Muscle of back (tissue), 3 donors: ENCODE measurements at regions not wholly inside any gene's neighbourhood (a gene's known extent, or its start where the extent isn't known, plus 50 kb on each side); places are given as distances from the start of the nearest gene placed in this dataset.
"Not testable (repeated sequence)": the region's sequence is repeated elsewhere in the genome, so short reads cannot be mapped to it uniquely, and the experiment has no call there.

Source experiments
- DNase-seq, 3 donors: peaks; one replicate each; pipeline versions ENCODE4 v3.0.0 to v3.0.0-alpha.2; 2013

DNA sequence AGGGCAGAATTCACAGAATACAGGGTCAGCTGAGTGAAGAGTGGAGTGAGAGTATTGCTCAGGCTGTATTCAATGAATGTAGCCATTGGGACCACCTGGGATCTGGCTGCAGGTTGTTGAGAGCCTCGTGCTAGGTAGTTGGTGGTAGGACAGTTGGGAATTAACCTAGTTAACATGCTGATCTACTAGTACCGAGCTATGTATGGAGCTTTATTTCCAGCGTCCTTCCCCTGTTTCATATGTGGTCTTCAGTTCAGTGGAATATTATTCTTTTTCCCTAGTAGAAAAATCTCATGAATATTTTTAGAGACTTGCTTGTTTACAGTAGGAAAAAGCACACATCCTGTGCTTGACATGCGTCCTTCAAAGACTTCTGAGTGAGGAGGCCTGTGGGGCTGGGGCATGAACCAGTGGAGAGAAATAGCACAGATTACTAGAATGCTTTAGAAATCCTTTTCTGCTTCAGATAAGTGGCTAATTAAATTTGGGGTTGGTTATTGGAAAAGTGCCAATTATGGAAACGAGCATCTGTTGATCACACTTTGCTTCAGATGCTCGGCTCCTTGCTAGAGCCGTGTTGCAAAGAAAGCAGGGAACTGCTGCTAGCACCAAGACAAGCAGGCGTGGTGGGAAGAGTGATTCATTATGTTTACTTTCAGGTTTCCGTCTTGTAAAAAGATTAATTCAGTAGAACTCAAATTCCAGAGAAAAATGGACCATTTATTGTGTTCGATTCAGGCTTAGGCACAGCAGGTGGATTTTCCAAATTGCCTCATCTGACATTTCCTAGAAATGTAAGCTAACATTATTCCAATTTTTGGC is 53.6 kb downstream of the ARF6 start:
- DNase-seq = peak in 2 of 3 donors; percentile 49 to 58

- no peak for DNase-seq
These were observed 54.6 kb downstream of the ARF6 start for GRCh38 chr14:49947506-49947905.

- DNase-seq = no peak
These were observed 57.7 kb downstream of the ARF6 start for GRCh38 chr14:49950275-49951228.

DNA sequence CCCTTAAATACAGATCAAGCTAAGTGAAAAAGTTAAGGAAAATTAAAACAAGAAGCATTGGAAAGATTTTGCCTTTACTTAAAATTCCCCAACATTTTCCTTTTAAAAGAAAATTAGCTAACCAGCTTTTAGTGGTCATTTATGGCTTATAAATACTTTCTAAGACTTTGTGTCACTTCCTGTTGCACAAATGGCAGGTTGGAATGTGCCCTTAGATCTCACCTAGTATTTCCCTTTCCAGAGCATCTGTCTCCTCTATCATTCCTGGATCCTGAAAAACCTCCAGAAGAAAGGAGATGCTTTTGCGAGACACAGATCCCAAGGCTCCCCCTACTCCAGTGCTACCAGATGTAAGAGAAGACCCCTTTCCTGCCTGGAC is 58.3 kb downstream of the ARF6 start:
- DNase-seq = no peak

- DNase-seq = no peak
These were observed 58.9 kb downstream of the ARF6 start for GRCh38 chr14:49951691-49952345.

GRCh38 chr14:49953196-49953595 is 60.3 kb downstream of the ARF6 start:
- DNase-seq = no peak

- no peak for DNase-seq
These were observed 61.3 kb downstream of the ARF6 start for GRCh38 chr14:49954171-49954631.

DNA sequence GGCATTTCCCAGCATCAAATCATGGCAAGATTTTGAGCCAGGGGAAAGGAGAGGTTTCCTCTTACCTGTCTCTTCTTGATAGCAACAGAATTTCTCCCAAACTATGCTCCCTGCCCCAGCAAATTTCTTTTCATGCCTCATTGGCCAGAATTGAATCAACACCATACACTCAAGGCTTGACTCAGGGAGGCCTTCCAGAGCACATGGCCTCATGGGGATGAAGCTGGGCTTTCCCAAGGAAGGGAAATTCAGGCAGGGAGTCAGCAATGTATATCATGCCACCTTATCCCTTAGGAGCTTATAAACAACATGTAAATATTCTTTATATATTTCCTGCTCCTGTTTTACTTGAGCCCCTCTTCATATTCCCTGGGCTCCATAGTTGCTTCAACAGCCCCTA is 62.1 kb downstream of the ARF6 start:
- no peak for DNase-seq

DNA sequence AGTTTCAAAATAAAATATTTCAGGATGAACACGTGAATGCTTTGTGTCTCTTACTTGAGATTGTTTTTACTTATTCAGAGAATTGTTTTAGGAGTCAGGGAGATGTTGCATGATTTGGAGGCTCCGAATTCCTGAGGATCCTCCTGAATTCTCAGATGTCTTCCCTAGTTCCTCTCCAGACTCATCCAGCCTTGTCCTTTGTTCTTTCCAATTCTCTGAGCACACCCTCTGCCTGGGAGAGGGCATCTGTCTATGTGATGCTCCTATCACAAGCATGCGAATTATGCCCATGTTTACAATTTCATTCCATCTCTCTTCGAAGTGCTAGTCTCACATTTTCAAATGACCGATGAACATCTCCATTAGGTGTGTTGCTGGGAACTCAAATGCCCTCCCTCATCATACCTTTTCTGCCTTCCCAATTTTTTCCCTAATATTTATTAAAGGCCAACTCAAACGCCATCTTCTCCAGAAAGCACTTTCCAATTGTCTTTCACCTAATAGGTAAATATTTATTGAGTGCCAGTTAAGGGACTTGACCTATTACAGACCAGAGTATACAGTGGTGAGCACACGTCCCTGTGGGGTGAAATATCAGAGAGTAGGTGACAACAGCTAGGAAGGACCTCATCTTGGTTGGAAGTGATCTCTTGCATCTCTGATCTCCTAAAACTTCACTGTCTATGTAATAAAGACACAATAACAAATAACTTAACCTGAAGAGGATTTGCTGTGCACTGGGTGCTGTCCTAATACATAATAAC is 64.4 kb downstream of the ARF6 start:
- DNase-seq = no peak

- no peak for DNase-seq
These were observed 67.0 kb downstream of the ARF6 start for GRCh38 chr14:49959822-49960408.

- no peak for DNase-seq
These were observed 67.6 kb downstream of the ARF6 start for GRCh38 chr14:49960453-49960852.

DNA sequence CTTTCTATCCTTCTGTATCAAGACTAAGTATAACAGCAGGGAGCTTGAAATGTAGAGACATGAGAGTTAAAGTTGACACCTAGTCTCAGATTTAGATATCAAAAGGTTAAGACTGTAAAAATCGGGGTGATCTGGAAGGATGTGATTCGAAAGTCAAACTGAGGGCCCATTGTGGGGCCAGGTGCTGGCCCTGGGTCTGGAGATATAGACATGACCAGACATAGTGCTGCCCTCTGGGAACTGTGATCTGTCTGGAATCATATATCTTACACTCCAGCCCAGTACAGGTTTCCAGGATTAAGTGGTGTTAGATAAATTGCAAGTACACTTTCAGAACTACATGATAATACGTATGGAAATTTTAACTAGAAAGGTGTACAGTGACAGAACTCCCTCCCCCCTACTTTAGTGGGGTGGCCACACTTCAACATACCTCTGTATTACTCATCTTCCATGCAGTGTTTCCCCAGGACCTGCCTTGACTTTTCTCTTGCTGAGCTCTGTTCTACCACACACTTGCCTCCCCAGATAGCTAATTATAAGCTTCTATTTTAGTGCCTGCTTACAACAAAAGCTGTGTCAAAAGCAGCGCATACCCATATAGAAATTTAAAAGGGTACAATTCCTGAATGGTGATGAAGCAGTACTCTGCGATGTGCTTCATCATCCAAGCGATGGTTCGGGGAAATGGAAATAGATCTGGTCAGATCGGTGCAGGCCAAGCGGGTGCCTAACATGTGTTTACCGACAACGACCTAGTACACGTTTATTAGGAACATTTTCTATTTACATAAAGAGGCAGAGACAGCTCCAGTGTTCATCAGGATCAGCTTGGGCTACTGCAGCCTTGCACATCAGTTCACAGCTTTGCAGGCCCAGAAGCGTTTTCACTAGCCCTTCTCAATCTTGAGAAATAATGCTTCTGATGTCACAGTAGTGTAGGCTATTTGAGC is 68.7 kb downstream of the ARF6 start:
- DNase-seq = no peak

GRCh38 chr14:49962621-49963020 is 69.7 kb downstream of the ARF6 start:
- no peak for DNase-seq

DNA sequence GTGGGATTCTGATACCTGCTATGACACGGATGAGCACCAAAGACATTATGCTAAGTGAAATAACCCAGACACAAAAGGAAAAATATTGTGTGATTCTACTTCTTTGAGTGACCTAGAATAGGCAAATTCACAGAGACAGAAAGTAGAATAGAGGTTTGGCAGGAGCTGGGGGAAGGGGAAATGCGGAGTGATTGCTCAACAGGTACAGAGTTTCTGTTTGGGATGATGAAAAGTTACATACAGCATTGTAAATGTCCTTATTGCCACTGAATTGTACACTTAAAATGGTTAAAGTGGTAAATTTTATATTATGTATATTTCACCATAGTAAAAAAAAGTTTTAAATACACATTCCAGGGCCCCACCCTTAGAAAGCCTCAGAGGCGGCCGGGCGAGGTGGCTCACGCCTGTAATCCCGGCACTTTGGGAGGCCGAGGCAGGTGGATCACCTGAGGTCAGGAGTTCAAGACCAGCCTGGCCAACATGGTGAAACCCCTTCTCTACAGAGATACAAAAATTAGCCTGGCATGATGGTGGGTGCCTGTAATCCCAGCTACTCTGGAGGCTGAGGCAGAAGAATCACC is 72.3 kb downstream of the ARF6 start:
- DNase-seq = not testable (repeated sequence)

DNA sequence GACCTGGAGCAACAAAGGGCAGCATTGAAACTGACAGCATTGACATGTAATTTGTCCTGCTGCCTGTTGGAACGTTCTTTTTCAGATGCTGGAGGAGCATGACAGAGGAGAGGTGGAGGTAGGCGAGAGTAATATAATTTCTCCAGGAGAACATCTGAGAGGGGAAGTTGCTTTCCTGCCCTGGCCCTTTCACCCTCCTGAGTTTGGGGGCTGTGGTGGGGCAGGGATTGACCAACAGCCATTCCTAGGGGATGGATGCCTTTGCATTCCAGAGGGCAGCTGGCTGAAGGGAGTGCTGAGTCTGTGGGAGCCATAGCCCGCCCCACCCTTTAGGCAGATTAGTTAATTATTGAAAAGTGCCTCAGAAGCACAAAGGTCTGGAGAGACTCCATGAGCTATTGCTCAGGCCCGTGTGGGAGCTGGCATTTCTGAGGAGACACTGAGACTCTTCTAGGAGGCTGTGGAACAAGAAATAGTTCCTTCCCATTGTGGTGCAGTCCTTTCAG is 73.5 kb downstream of the ARF6 start:
- no peak for DNase-seq

GRCh38 chr14:49966971-49967630 is 74.2 kb downstream of the ARF6 start:
- DNase-seq = no peak

- no peak for DNase-seq
These were observed 77.1 kb downstream of the ARF6 start for GRCh38 chr14:49969961-49970360.

DNA sequence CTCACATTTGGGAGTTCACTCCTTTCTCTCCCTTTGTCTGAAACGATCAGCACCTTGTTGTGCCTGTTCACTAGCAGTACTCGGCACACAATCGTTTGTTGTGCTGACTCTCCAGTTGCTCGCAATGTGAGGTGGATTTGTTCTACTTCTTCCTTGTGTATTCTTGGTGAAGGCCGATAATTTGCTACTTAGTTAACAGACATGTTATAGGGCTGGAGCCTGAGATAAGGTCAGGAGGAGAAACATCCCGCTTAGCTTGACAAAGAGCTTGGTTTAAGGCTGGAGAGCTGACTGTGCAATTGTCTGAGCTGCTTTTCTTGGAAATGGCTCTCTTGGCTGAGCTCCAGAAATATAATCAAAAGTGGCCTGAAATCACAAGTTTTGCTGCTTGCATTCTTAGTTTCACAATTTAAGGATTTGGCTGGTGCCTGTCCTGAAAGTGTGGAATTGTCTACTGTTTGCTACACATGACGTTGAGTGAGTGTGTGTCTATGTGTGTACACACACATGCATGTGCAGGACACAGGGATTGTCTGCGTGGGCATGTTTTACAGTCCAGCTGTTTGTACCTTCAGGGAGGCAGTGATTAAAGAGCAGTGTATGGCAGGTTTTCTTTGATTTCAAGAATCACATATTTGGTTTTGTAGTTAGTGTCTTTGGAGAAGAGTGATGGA is 77.7 kb downstream of the ARF6 start:
- DNase-seq = peak; percentile 60 to 87 (median 77)
